GM21528 (cell line): ENCODE measurements at regions not wholly inside any gene's neighbourhood (a gene's known extent, or its start where the extent isn't known, plus 50 kb on each side); places are given as distances from the start of the nearest gene placed in this dataset.
A peak's percentile ranks its signal among the peaks of the same experiment; 100 is the strongest.

ENCODE experiments used
- ATAC-seq: cut with Tn5 transposase; IDR thresholded peaks from one replicate; pipeline ENCODE4 v1.9.1; 2021; ENCODE audit warnings: mild to moderate bottlenecking, moderate library complexity; ENCODE audit not compliant: unreplicated experiment, low FRiP score

- no peak for ATAC-seq
These were observed 107.8 kb downstream of the TFAP2A start for GRCh38 chr6:10307028-10307427.

GRCh38 chr6:10305790-10306415 lies 109.0 kb downstream of the TFAP2A start:
- ATAC-seq: no peak

- no peak for ATAC-seq
These were observed 111.0 kb downstream of the TFAP2A start for GRCh38 chr6:10303608-10304506.

GRCh38 chr6:10302566-10303235 lies 112.2 kb downstream of the TFAP2A start:
- no peak for ATAC-seq

GRCh38 chr6:10300071-10300470 lies 114.8 kb downstream of the TFAP2A start:
- no peak for ATAC-seq

GRCh38 chr6:10297832-10298231 lies 117.0 kb downstream of the TFAP2A start:
- no peak for ATAC-seq

GRCh38 chr6:10278746-10279145 lies 136.1 kb downstream of the TFAP2A start:
- no peak for ATAC-seq

GRCh38 chr6:10276660-10277287 lies 138.1 kb downstream of the TFAP2A start:
- ATAC-seq: no peak

- no peak for ATAC-seq
These were observed 138.8 kb downstream of the TFAP2A start for GRCh38 chr6:10276106-10276505.

GRCh38 chr6:10272591-10272990 lies 142.3 kb downstream of the TFAP2A start:
- no peak for ATAC-seq

- ATAC-seq: no peak
These were observed 142.9 kb downstream of the TFAP2A start for GRCh38 chr6:10271982-10272381.

GRCh38 chr6:10269814-10270472 lies 144.9 kb downstream of the TFAP2A start:
- ATAC-seq: peak; percentile 64

- no peak for ATAC-seq
These were observed 146.1 kb downstream of the TFAP2A start for GRCh38 chr6:10268611-10269310.

- no peak for ATAC-seq
These were observed 146.8 kb downstream of the TFAP2A start for GRCh38 chr6:10268111-10268510.

- no peak for ATAC-seq
These were observed 148.4 kb downstream of the TFAP2A start for GRCh38 chr6:10266462-10266861.

- ATAC-seq: no peak
These were observed 148.8 kb downstream of the TFAP2A start for GRCh38 chr6:10266061-10266460.

GRCh38 chr6:10262505-10262904 lies 152.4 kb downstream of the TFAP2A start:
- ATAC-seq: no peak

- no peak for ATAC-seq
These were observed 155.2 kb downstream of the TFAP2A start for GRCh38 chr6:10259671-10260070.

- no peak for ATAC-seq
These were observed 156.5 kb downstream of the TFAP2A start for GRCh38 chr6:10258341-10258740.
